HepG2 (cell line): ENCODE measurements at regions not wholly inside any gene's neighbourhood (a gene's known extent, or its start where the extent isn't known, plus 50 kb on each side); places are given as distances from the start of the nearest gene placed in this dataset.

ENCODE experiments used
- ATAC-seq: fragments of 200-7000 bp; cut with Tn5 transposase; 3 replicates; pipeline ENCODE4 v1.9.1; 2020; ENCODE audit warnings: mild to moderate bottlenecking, moderate library complexity
- BruUV-seq: library from RNA; stranded (reverse); fragments of 400-500 nt; replicated peaks from 2 replicates; lab custom pipeline; 2021; lab: Mats Ljungman, UMichigan
- CTCF ChIA-PET: fragments of 300-600 bp; formaldehyde crosslinking; extraction: SDS; loops from one replicate; lab custom pipeline; 2021; ENCODE audit warnings: low total read pairs, inconsistent platforms, low intra/inter-chr PET ratio; lab: Yijun Ruan, JAX
- POLR2A ChIA-PET: fragments of 350-600 bp; sonication (Branson Sonifier 250); formaldehyde crosslinking; loops from one replicate; lab custom pipeline; 2020; ENCODE audit warnings: antibody characterized with exemption, inconsistent platforms; lab: Yijun Ruan, JAX
- DNase-seq: peaks from one replicate; pipeline ENCODE4 v3.0.0-alpha.2; 2015; ENCODE audit warnings: low spot score
- FAIRE-seq: peaks from 3 replicates; lab custom pipeline; 2011; peaks lifted over from hg19 to GRCh38; lab: Jason Lieb, UNC
- H2AFZ ChIP-seq: one replicate; pipeline ENCODE4 v1.6.1; 2011; ENCODE audit warnings: low read length, inconsistent platforms
- H3K27ac ChIP-seq: fragments of 300-600 bp; 3 replicates; pipeline ENCODE4 v1.8.0; 2011; ENCODE audit warnings: mixed run types, mild to moderate bottlenecking, mixed read lengths, low read length, inconsistent platforms; ENCODE audit not compliant: insufficient read depth; ENCODE audit errors: extremely low read length
- H3K27me3 ChIP-seq, 2 experiments: fragments of 200-600 bp in 1 of 2; 2 replicates in 1 of 2; 3 replicates in 1 of 2; pipeline versions ENCODE4 v1.6.0 to v1.8.0; 2011; ENCODE audit warnings: low read length in 2 of 2, mild to moderate bottlenecking in 2 of 2, moderate library complexity in 2 of 2, inconsistent platforms in 1 of 2; ENCODE audit not compliant: insufficient read depth in 2 of 2, control insufficient read depth in 1 of 2
- H3K36me3 ChIP-seq, 2 experiments: fragments of 200-600 bp in 1 of 2; replicated peaks in 1 of 2; 2 replicates in 1 of 2; 3 replicates in 1 of 2; pipeline versions ENCODE4 v1.5.1 to v1.8.0; 2011; ENCODE audit warnings: low read length in 2 of 2, inconsistent platforms in 1 of 2; ENCODE audit not compliant: insufficient read depth in 2 of 2, control insufficient read depth in 1 of 2
- H3K4me1 ChIP-seq: 2 replicates; pipeline ENCODE4 v1.5.1; 2012; ENCODE audit warnings: low read length, inconsistent platforms; ENCODE audit not compliant: insufficient read depth
- H3K4me2 ChIP-seq: 2 replicates; pipeline ENCODE4 v1.6.0; 2011; ENCODE audit warnings: low read depth, low read length, inconsistent platforms
- H3K4me3 ChIP-seq, 3 experiments: fragments of 200-600 bp in 1 of 3; sonication (generic), shearing (Covaris generic) in 1 of 3; replicated peaks in 1 of 3; 2 replicates each; pipeline ENCODE4 v1.5.1; 2011 to 2016; ENCODE audit warnings: low read length in 3 of 3, inconsistent platforms in 2 of 3, low read depth in 2 of 3, mild to moderate bottlenecking in 2 of 3, control low read depth in 1 of 3, mixed read lengths in 1 of 3; ENCODE audit not compliant: insufficient read depth in 1 of 3
- H3K79me2 ChIP-seq: one replicate; pipeline ENCODE4 v1.6.1; 2011; ENCODE audit warnings: low read length, inconsistent platforms; ENCODE audit not compliant: insufficient read depth
- H3K9ac ChIP-seq: 2 replicates; pipeline ENCODE4 v1.6.0; 2011; ENCODE audit warnings: mild to moderate bottlenecking, low read depth, low read length, inconsistent platforms; ENCODE audit not compliant: insufficient read depth
- H3K9me3 ChIP-seq: 2 replicates; pipeline ENCODE4 v1.5.1; 2012; ENCODE audit warnings: mild to moderate bottlenecking, low read length
- H4K20me1 ChIP-seq: 2 replicates; pipeline ENCODE4 v1.6.0; 2011; ENCODE audit warnings: inconsistent platforms, mild to moderate bottlenecking, low read length, moderate library complexity; ENCODE audit not compliant: insufficient read depth
- ASH2L ChIP-seq: fragments of 300-600, 200-600 bp; sonication (generic); IDR thresholded peaks from 2 replicates; pipeline ENCODE4 v1.7.0; 2017; ENCODE audit warnings: low read depth, mild to moderate bottlenecking, moderate library complexity, mixed read lengths, low read length; ENCODE audit not compliant: insufficient read length
- HNF4G ChIP-seq, 2 experiments: sonication (generic) in 1 of 2; formaldehyde crosslinking in 1 of 2; IDR thresholded peaks; 2 replicates each; pipeline versions ENCODE4 v1.4.0 to v1.6.1; 2011 to 2020; ENCODE audit warnings: borderline replicate concordance in 2 of 2, low read depth in 2 of 2, mild to moderate bottlenecking in 2 of 2, low read length in 1 of 2, missing genetic modification reagents in 1 of 2, moderate library complexity in 1 of 2
- MEF2D ChIP-seq: sonication (generic); formaldehyde crosslinking; IDR thresholded peaks from 2 replicates; pipeline ENCODE4 v1.5.1; 2020; ENCODE audit warnings: mild to moderate bottlenecking, missing genetic modification reagents
- PRDM4 ChIP-seq: sonication (generic); formaldehyde crosslinking; IDR thresholded peaks from 2 replicates; pipeline ENCODE4 v1.9.0; 2021; ENCODE audit warnings: missing genetic modification reagents, borderline replicate concordance
- WGBS: methylation state at CpG from one replicate; pipeline ENCODE4 v1.1.6; 2017; ENCODE audit warnings: low lambda C conversion rate; 5-methylcytosine and 5-hydroxymethylcytosine counted together
- in situ Hi-C: cut with HindIII; loops from 2 replicates; pipeline ENCODE4 v1.10.0; 2017; ENCODE audit warnings: low pct_unique_long_range_greater_than_20kb; ENCODE audit not compliant: extremely low pct_ligation_motif_present
- intact Hi-C: fragments of 100-400 bp; cut with micrococcal nuclease; formaldehyde crosslinking; loops from one replicate; pipeline ENCODE4 v1.10.0; 2022; ENCODE audit not compliant: unreplicated experiment
- TF ChIP-seq, protein P1 (sequence below): sonication (generic); formaldehyde crosslinking; IDR thresholded peaks from 2 replicates; pipeline ENCODE4 v1.4.0; 2020; ENCODE audit warnings: missing genetic modification reagents
- TF ChIP-seq, protein P2 (sequence below): sonication (generic); formaldehyde crosslinking; IDR thresholded peaks from 2 replicates; pipeline ENCODE4 v1.4.0; 2020; ENCODE audit warnings: missing genetic modification reagents, borderline replicate concordance

- Histone ChIP-seq H4K20me1 (no peaks in the 10 kb centered on the region), H3K9ac (no peak overlapping the region), H3K4me2 (no peak overlapping the region), H3K4me3 (no peak overlapping the region), H3K9me3 (peaks cover 12% of the 10 kb centered on the region; the same call in 1 of the 2 replicates), H2AFZ (no peak overlapping the region), H3K27me3 (no peaks in the 10 kb centered on the region), H3K27ac (no peak overlapping the region), H3K4me1 (peaks cover 13% of the 10 kb centered on the region), H3K79me2 (no peaks in the 10 kb centered on the region), H3K36me3 (no peaks in the 10 kb centered on the region)
- 58% methylated on average over 3 of the region's 3 CpGs for WGBS
- ATAC-seq (no peak), FAIRE-seq (no peak), DNase-seq (no peak)
- ChIA-PET POLR2A (no interaction called here), CTCF (no interaction called here)
- BruUV-seq: no TSS peak
- intact Hi-C loops: no loop called here
- no peak for TF ChIP-seq ASH2L
- no peak for TF ChIP-seq HNF4G (IDR thresholded peaks at IDR 0.05; ENCODE audit: borderline replicate concordance, low read depth, low read length)
- TF ChIP-seq HNF4G (CRISPR knock-in tag; IDR thresholded peaks at IDR 0.05; ENCODE audit: borderline replicate concordance, low read depth): no peak
- no peak for TF ChIP-seq PRDM4
- TF ChIP-seq MEF2D: no peak
- TF ChIP-seq, protein P1, sequence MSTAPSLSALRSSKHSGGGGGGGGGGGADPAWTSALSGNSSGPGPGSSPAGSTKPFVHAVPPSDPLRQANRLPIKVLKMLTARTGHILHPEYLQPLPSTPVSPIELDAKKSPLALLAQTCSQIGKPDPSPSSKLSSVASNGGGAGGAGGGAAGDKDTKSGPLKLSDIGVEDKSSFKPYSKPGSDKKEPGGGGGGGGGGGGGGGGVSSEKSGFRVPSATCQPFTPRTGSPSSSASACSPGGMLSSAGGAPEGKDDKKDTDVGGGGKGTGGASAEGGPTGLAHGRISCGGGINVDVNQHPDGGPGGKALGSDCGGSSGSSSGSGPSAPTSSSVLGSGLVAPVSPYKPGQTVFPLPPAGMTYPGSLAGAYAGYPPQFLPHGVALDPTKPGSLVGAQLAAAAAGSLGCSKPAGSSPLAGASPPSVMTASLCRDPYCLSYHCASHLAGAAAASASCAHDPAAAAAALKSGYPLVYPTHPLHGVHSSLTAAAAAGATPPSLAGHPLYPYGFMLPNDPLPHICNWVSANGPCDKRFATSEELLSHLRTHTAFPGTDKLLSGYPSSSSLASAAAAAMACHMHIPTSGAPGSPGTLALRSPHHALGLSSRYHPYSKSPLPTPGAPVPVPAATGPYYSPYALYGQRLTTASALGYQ (CRISPR knock-in tag): no peak
- TF ChIP-seq, protein P2, sequence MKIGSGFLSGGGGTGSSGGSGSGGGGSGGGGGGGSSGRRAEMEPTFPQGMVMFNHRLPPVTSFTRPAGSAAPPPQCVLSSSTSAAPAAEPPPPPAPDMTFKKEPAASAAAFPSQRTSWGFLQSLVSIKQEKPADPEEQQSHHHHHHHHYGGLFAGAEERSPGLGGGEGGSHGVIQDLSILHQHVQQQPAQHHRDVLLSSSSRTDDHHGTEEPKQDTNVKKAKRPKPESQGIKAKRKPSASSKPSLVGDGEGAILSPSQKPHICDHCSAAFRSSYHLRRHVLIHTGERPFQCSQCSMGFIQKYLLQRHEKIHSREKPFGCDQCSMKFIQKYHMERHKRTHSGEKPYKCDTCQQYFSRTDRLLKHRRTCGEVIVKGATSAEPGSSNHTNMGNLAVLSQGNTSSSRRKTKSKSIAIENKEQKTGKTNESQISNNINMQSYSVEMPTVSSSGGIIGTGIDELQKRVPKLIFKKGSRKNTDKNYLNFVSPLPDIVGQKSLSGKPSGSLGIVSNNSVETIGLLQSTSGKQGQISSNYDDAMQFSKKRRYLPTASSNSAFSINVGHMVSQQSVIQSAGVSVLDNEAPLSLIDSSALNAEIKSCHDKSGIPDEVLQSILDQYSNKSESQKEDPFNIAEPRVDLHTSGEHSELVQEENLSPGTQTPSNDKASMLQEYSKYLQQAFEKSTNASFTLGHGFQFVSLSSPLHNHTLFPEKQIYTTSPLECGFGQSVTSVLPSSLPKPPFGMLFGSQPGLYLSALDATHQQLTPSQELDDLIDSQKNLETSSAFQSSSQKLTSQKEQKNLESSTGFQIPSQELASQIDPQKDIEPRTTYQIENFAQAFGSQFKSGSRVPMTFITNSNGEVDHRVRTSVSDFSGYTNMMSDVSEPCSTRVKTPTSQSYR (CRISPR knock-in tag): no peak
- in situ Hi-C loops: no loop called here
These were observed 115.5 kb upstream of the NECTIN3 start for GRCh38 chr3:110956081-110956480.
